ENCODE measurements at regions not wholly inside any gene's neighbourhood (a gene's known extent, or its start where the extent isn't known, plus 50 kb on each side); places are given as distances from the start of the nearest gene placed in this dataset.

DNA sequence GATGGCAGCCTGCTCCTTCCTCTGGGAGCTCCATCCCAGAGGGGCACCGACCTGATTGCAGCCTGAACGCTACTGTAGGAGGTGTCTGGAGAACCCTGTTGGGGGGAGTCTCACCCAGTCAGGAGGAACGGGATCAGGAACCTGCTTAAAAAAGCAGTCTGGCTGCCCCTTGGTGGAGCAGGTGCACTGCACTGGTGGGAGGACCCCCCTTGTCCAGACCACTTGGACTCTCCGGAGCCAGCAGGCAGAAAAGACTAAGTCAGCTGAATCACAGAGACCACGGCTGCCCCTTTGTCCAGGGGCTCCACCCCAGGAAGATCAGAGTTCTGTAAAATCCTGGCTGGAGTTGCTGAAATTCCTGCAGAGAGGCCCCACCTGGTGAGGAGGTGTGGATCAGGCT, 67.3 kb upstream of the MAGEB18 start:
- no peak for DNase-seq

DNA sequence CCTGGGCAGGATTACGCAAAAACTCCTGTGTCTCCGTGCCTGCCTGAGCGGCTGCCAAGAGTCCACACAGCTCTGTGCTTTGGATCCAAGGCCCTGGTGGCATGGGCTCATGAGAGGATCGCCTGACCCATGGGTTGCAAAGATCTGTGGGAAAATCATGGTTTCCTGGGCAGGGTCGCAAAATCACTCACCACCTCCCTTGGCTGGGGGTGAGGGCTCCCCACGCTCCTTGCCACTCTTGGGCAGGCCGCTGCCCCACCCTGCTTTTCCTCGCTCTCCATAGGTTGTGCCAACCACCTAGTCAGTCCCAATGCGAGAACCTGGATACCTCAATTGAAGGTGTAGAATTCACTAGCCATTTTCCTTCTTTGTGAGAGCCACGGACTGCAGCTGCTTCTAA, 66.5 kb upstream of the MAGEB18 start:
- no peak for DNase-seq

GRCh38 chrX:26083093-26083492, 55.0 kb upstream of the MAGEB18 start:
- DNase-seq: no peak
